ENCODE measurements at regions not wholly inside any gene's neighbourhood (a gene's known extent, or its start where the extent isn't known, plus 50 kb on each side); places are given as distances from the start of the nearest gene placed in this dataset.

- Mint-ChIP-seq H3K36me3 (ENCODE audit: low read depth) (no peaks in the 10 kb centered on the region), H3K4me3 (no peak overlapping the region), H3K27me3 (no peaks in the 10 kb centered on the region), H3K27ac (no peak overlapping the region), H3K4me1 (ENCODE audit: low read depth) (no peaks in the 10 kb centered on the region), H3K9me3 (peaks cover 20% of the 10 kb centered on the region)
- intact Hi-C loops (cut with micrococcal nuclease): no loop called here
Observed at GRCh38 chr1:81007024-81007423, 793.7 kb upstream of the ADGRL2 start.

GRCh38 chr1:81006502-81006901 lies 794.2 kb upstream of the ADGRL2 start:
- intact Hi-C loops (cut with micrococcal nuclease): no loop called here
- no peaks in the 10 kb centered on the region for H3K36me3 Mint-ChIP-seq (ENCODE audit: low read depth)
- H3K27ac Mint-ChIP-seq: no peak overlapping the region
- H3K9me3 Mint-ChIP-seq: peaks cover 25% of the 10 kb centered on the region
- H3K4me3 Mint-ChIP-seq: no peak overlapping the region
- no peaks in the 10 kb centered on the region for H3K27me3 Mint-ChIP-seq
- H3K4me1 Mint-ChIP-seq (ENCODE audit: low read depth): no peaks in the 10 kb centered on the region

- Mint-ChIP-seq H3K36me3 (ENCODE audit: low read depth) (no peaks in the 10 kb centered on the region), H3K27me3 (no peaks in the 10 kb centered on the region), H3K9me3 (peaks cover 32% of the 10 kb centered on the region), H3K27ac (no peak overlapping the region), H3K4me3 (no peak overlapping the region), H3K4me1 (ENCODE audit: low read depth) (no peaks in the 10 kb centered on the region)
- intact Hi-C loops (cut with micrococcal nuclease): no loop called here
Observed at GRCh38 chr1:81004011-81004410, 796.7 kb upstream of the ADGRL2 start.

DNA sequence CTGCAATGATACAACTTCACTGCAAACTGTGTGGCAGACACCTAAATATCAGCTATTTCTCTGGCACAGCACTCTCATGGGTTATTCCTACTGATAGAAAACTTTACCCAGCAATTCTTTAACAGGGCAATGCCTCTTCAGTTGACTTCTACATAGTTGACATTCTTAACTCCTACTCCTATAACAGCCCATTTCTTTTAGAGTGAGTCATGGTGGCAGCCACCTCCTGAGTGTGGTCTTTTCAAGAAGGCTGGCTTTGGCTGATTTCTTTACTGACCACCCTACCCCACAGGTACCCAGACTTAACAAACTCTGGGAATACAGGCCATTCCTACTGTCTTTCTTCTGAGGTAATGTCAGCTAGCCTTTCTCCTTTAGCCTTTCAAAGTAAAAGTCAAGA lies 805.8 kb upstream of the ADGRL2 start:
- Mint-ChIP-seq H3K27me3 (no peaks in the 10 kb centered on the region), H3K36me3 (ENCODE audit: low read depth) (no peaks in the 10 kb centered on the region), H3K27ac (no peak overlapping the region), H3K9me3 (peaks cover 8% of the 10 kb centered on the region), H3K4me3 (no peak overlapping the region), H3K4me1 (ENCODE audit: low read depth) (no peaks in the 10 kb centered on the region)
- intact Hi-C loops (cut with micrococcal nuclease): no loop called here

- H3K27me3 Mint-ChIP-seq: no peaks in the 10 kb centered on the region
- H3K36me3 Mint-ChIP-seq (ENCODE audit: low read depth): no peaks in the 10 kb centered on the region
- H3K4me1 Mint-ChIP-seq (ENCODE audit: low read depth): no peaks in the 10 kb centered on the region
- no peak overlapping the region for H3K4me3 Mint-ChIP-seq
- intact Hi-C loops (cut with micrococcal nuclease): no loop called here
- H3K9me3 Mint-ChIP-seq: peaks cover 8% of the 10 kb centered on the region
- H3K27ac Mint-ChIP-seq: no peak overlapping the region
Observed at GRCh38 chr1:80994038-80994437, 806.7 kb upstream of the ADGRL2 start.

GRCh38 chr1:80993154-80993980 lies 807.4 kb upstream of the ADGRL2 start:
- intact Hi-C loops (cut with micrococcal nuclease): no loop called here
- H3K27ac Mint-ChIP-seq: no peak overlapping the region
- H3K36me3 Mint-ChIP-seq (ENCODE audit: low read depth): no peaks in the 10 kb centered on the region
- H3K4me3 Mint-ChIP-seq: no peak overlapping the region
- H3K9me3 Mint-ChIP-seq: peaks cover 8% of the 10 kb centered on the region
- H3K4me1 Mint-ChIP-seq (ENCODE audit: low read depth): no peaks in the 10 kb centered on the region
- no peaks in the 10 kb centered on the region for H3K27me3 Mint-ChIP-seq

- intact Hi-C loops (cut with micrococcal nuclease): no loop called here
- Mint-ChIP-seq H3K4me1 (ENCODE audit: low read depth) (no peaks in the 10 kb centered on the region), H3K9me3 (peaks cover 18% of the 10 kb centered on the region), H3K4me3 (no peak overlapping the region), H3K36me3 (ENCODE audit: low read depth) (no peaks in the 10 kb centered on the region), H3K27ac (no peak overlapping the region), H3K27me3 (no peaks in the 10 kb centered on the region)
Observed at GRCh38 chr1:80989455-80989854, 811.3 kb upstream of the ADGRL2 start.

DNA sequence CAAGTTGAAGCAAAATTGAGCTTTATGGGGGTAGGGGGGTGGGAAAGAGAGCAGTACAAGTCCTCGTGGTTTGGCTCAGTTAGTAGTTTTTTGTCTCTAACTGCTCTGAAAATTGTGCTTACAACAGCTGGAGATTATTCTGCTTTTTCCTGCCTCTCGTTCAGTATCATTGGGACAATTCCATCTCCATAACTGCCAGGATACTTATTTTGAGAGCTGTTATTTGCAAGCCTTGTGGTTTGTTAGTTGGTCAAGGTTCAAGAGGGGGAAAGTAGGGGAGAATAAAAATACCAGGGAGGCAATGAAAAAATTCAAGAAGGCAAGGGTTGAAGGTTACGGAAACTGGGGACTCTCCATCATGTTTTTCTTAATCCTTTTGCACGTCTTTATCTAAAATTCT lies 811.8 kb upstream of the ADGRL2 start:
- Mint-ChIP-seq H3K27ac (no peak overlapping the region), H3K27me3 (no peaks in the 10 kb centered on the region), H3K4me3 (no peak overlapping the region), H3K4me1 (ENCODE audit: low read depth) (no peaks in the 10 kb centered on the region), H3K36me3 (ENCODE audit: low read depth) (no peaks in the 10 kb centered on the region), H3K9me3 (peaks cover 12% of the 10 kb centered on the region)
- intact Hi-C loops (cut with micrococcal nuclease): no loop called here

- H3K4me1 Mint-ChIP-seq (ENCODE audit: low read depth): no peaks in the 10 kb centered on the region
Observed at GRCh38 chr1:80987824-80988223, 812.9 kb upstream of the ADGRL2 start.

DNA sequence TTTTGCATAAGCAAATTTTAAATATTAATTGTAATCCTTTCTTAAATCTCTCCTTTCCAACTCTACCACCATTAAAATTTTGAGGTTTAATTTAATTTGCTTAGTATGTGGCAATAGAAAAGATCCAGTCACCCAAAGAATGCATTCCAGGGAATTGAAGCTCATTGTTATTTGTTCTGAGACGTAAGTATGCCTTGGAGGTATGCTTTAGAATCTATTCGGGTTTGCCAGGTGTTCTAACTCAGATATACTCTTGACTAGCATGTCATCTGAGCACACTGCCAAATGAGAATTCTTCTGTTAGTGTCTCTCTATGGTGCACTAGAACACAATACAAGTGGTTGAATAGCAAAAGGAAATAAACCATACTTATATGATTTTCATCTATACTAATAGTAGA lies 813.6 kb upstream of the ADGRL2 start:
- Mint-ChIP-seq H3K4me3 (no peak overlapping the region), H3K36me3 (ENCODE audit: low read depth) (no peaks in the 10 kb centered on the region), H3K27me3 (no peaks in the 10 kb centered on the region), H3K4me1 (ENCODE audit: low read depth) (no peaks in the 10 kb centered on the region), H3K27ac (no peak overlapping the region), H3K9me3 (peaks cover 12% of the 10 kb centered on the region)
- intact Hi-C loops (cut with micrococcal nuclease): no loop called here

More at GRCh38 chr1:80987824-80988223, 812.9 kb upstream of the ADGRL2 start:
- H3K9me3 Mint-ChIP-seq: peaks cover 12% of the 10 kb centered on the region
- H3K36me3 Mint-ChIP-seq (ENCODE audit: low read depth): no peaks in the 10 kb centered on the region
- H3K27ac Mint-ChIP-seq: no peak overlapping the region
- intact Hi-C loops (cut with micrococcal nuclease): no loop called here
- no peak overlapping the region for H3K4me3 Mint-ChIP-seq
- no peaks in the 10 kb centered on the region for H3K27me3 Mint-ChIP-seq

DNA sequence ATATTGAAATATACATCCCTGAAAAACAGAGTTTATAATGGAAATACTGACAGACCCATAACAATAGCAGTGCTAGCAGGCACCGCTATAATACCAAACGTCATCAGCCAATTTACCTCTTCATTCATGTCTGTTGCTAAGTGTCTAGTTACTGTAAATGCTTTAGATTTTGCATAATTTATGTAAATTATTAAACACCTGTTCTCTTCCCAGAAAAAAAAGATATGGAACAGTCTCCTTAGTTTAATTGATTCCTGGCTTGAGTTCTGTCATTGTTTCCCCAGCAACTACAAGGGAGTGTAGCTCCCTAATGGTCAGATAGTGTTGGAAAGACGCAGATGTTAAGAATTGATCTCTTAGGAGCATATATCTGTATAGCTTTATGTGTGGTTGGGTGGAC lies 817.9 kb upstream of the ADGRL2 start:
- intact Hi-C loops (cut with micrococcal nuclease): no loop called here

GRCh38 chr1:80973101-80973500 lies 827.6 kb upstream of the ADGRL2 start:
- no peak overlapping the region for H3K4me3 Mint-ChIP-seq
- peaks cover 18% of the 10 kb centered on the region for H3K9me3 Mint-ChIP-seq
- H3K27ac Mint-ChIP-seq: no peak overlapping the region
- intact Hi-C loops (cut with micrococcal nuclease): no loop called here
- H3K4me1 Mint-ChIP-seq (ENCODE audit: low read depth): peaks cover 6% of the 10 kb centered on the region
- no peaks in the 10 kb centered on the region for H3K27me3 Mint-ChIP-seq
- H3K36me3 Mint-ChIP-seq (ENCODE audit: low read depth): no peaks in the 10 kb centered on the region

More for the DNA sequence above, 817.9 kb upstream of the ADGRL2 start:
- H3K27me3 Mint-ChIP-seq: no peaks in the 10 kb centered on the region
- no peak overlapping the region for H3K27ac Mint-ChIP-seq
- peaks cover 26% of the 10 kb centered on the region for H3K9me3 Mint-ChIP-seq
- H3K4me1 Mint-ChIP-seq (ENCODE audit: low read depth): no peaks in the 10 kb centered on the region
- H3K4me3 Mint-ChIP-seq: no peak overlapping the region
- H3K36me3 Mint-ChIP-seq (ENCODE audit: low read depth): no peaks in the 10 kb centered on the region

DNA sequence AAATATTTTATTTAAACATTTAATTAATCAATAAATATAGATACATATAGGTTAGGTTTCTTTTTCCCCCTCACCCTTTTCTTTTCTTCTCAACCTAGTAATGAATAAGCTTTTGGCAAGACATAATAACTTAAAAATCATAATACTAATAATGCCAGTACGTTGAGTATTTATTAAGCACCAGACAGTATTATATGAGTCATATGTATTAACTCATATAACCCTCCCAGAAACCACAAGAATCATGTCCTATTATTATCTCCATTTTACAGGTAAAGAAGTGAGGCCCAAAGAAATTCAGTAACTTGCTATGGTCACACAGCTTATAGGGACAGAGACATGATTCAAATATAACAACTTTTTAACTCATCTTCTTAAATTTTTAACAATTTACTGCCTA lies 834.5 kb upstream of the ADGRL2 start:
- Mint-ChIP-seq H3K27ac (no peak overlapping the region), H3K27me3 (no peaks in the 10 kb centered on the region), H3K36me3 (ENCODE audit: low read depth) (no peaks in the 10 kb centered on the region), H3K4me3 (no peak overlapping the region), H3K9me3 (no peaks in the 10 kb centered on the region), H3K4me1 (ENCODE audit: low read depth) (no peaks in the 10 kb centered on the region)
- intact Hi-C loops (cut with micrococcal nuclease): no loop called here

DNA sequence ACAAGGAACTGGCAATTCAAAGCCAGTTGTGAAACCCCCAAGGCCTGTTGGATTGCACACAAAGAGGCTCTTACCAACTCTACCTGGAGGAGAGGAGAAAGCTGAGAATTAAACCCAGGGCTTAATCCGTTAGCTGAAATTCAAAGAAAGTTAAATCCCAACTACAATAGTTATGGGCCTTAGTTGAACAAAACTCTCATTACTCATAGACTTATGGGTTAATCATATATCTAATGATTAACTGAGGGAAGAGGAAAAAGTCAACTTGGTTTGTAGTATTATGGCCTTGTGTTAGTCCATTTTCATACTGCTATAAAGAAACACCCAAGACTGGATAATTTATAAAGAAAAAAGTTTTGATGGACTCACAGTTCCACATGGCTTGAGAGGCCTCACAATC lies 838.2 kb upstream of the ADGRL2 start:
- Mint-ChIP-seq H3K27me3 (no peaks in the 10 kb centered on the region), H3K36me3 (ENCODE audit: low read depth) (no peaks in the 10 kb centered on the region), H3K4me3 (no peak overlapping the region), H3K9me3 (no peaks in the 10 kb centered on the region), H3K27ac (no peak overlapping the region), H3K4me1 (ENCODE audit: low read depth) (no peaks in the 10 kb centered on the region)
- intact Hi-C loops (cut with micrococcal nuclease): no loop called here

Measured in dendritic cell treated with granulocyte-macrophage colony-stimulating factor and Interleukin-4, amounts not matched to agents 40 ng/mL and 50 ng/mL, for 4 days (primary cell).